HG02571 (cell line): ENCODE measurements at regions not wholly inside any gene's neighbourhood (a gene's known extent, or its start where the extent isn't known, plus 50 kb on each side); places are given as distances from the start of the nearest gene placed in this dataset.
"Not testable (repeated sequence)": the region's sequence is repeated elsewhere in the genome, so short reads cannot be mapped to it uniquely, and the experiment has no call there.

Experiments
- ATAC-seq: cut with Tn5 transposase; IDR thresholded peaks from one replicate; pipeline ENCODE4 v1.9.1; 2021; ENCODE audit warnings: mild to moderate bottlenecking, moderate library complexity; ENCODE audit not compliant: unreplicated experiment

DNA sequence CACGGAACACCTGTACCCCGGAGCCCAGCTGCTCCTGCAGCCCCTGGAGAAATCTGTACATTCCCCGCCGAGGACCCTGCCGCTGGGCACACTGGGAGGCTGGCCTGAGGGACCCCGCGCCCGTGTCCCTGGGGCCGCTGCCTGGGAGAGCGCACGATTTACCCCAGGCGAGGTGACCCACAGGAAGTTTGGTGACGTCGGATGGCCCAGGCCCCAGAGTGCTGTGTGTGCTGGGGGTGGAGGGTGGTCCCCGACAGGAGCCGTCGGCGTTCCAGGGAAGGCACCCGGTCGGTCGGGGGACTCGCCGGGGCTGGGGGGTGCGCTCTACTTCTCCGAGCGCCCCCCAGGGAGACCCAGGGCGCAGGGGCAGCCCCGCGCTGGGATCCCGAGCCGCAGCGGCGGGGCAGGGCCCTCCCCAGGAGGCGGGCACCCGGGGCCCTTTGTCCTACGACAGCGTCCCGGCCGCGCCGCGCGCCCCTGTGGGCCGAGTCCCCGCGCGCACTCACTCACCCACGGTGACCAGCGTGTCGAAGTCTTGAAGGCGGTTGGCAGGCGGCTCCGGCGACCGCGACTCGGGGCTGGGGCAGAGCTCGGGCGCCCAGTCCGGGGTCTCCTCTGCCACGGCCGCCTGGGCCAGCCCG lies 167.9 kb upstream of the PRKX start:
- ATAC-seq = peak; percentile 48

DNA sequence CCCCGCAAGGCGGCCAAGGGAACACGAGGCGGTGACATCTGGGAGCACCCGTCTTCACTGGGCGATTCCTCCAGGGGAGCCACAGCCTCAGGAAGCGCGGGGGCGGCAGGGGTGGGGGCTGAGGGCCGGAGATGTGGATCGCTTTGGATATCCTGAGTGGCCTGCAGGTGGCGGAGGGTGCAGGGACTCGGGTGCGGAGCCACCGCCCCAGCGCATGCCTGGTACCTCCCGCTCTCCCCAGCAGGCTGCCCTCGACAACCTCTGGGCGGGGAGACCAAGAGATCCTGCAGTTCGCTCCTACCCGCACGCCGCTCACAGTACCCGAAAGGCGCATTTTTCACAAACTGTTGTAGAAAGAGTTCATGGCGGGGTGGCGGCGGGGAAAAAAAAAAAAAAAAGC lies 162.9 kb upstream of the PRKX start:
- ATAC-seq = not testable (repeated sequence)

DNA sequence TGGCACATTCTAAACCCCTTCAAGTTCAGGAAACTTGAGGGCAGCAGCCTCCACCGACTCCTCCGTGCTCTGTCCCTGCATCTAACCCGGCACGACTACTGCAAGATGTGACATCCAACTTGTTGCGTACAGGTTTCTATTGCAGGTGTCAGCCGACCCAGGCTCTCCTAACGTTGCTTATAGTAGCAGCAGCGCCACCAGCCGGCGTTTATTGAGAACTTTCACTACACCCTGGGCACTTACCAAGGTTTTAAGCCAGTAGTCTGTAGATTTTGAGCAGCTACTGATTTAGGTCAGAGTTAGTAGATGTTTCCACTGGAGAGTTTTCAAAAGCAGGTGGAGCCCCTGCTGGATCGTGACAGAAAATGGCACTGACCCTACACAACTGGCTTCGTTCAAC lies 162.2 kb upstream of the PRKX start:
- ATAC-seq = not testable (repeated sequence)

- not testable (repeated sequence) for ATAC-seq
These were observed 158.9 kb upstream of the PRKX start for GRCh38 chrX:3872226-3872879.

GRCh38 chrX:3867067-3867831 lies 153.8 kb upstream of the PRKX start:
- not testable (repeated sequence) for ATAC-seq

DNA sequence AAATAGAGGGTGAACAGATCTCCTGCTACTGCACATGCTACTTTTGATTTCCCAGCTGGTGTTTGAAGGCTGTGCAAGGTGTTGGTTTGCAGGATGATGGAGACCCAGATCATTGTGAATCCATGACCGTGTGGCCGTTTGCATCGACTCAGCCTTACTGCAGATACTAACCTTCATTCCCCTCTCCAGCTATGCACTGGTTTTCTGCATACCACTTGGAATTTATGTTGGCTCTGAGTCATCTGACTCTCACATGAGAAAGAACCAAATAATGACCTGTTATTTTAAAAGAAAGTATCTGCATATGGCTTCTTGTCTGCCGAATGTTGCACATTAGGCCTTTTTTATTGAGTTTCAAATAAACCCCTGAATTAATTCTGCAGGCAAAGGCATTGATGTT lies 144.9 kb upstream of the PRKX start:
- not testable (repeated sequence) for ATAC-seq

- peak; percentile 93 for ATAC-seq
These were observed 130.2 kb upstream of the PRKX start for GRCh38 chrX:3843522-3844145.

DNA sequence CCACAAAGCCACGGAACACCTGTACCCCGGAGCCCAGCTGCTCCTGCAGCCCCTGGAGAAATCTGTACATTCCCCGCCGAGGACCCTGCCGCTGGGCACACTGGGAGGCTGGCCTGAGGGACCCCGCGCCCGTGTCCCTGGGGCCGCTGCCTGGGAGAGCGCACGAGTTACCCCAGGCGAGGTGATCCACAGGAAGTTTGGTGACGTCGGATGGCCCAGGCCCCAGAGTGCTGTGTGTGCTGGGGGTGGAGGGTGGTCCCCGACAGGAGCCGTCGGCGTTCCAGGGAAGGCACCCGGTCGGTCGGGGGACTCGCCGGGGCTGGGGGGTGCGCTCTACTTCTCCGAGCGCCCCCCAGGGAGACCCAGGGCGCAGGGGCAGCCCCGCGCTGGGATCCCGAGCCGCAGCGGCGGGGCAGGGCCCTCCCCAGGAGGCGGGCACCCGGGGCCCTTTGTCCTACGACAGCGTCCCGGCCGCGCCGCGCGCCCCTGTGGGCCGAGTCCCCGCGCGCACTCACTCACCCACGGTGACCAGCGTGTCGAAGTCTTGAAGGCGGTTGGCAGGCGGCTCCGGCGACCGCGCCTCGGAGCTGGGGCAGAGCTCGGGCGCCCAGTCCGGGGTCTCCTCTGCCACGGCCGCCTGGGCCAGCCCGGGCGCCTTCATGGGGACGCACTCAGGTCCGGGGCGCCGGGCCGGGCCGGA lies 129.5 kb upstream of the PRKX start:
- peak; percentile 53 for ATAC-seq

DNA sequence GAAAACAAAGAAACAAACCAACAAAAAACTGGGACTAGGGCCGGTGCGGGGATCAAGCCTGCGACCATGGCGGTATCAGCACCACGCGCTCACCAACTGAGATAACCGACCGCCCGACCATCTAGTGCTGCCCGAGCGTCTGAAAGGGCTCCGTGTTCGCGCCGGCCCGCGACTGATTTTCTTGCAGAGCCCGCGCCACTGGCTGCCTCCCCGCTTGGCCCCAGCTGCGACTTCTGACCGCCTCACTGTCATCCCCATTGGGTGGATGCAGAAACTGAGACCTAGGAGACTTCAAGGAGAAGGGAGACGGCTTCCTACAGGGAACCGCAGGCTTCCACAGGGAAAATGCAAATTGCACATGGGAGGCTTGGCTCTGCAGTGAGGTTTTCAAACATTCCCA lies 125.3 kb upstream of the PRKX start:
- not testable (repeated sequence) for ATAC-seq

GRCh38 chrX:3837958-3838643 lies 124.7 kb upstream of the PRKX start:
- not testable (repeated sequence) for ATAC-seq

DNA sequence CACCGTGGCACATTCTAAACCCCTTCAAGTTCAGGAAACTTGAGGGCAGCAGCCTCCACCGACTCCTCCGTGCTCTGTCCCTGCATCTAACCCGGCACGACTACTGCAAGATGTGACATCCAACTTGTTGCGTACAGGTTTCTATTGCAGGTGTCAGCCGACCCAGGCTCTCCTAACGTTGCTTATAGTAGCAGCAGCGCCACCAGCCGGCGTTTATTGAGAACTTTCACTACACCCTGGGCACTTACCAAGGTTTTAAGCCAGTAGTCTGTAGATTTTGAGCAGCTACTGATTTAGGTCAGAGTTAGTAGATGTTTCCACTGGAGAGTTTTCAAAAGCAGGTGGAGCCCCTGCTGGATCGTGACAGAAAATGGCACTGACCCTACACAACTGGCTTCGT lies 123.8 kb upstream of the PRKX start:
- ATAC-seq = not testable (repeated sequence)

DNA sequence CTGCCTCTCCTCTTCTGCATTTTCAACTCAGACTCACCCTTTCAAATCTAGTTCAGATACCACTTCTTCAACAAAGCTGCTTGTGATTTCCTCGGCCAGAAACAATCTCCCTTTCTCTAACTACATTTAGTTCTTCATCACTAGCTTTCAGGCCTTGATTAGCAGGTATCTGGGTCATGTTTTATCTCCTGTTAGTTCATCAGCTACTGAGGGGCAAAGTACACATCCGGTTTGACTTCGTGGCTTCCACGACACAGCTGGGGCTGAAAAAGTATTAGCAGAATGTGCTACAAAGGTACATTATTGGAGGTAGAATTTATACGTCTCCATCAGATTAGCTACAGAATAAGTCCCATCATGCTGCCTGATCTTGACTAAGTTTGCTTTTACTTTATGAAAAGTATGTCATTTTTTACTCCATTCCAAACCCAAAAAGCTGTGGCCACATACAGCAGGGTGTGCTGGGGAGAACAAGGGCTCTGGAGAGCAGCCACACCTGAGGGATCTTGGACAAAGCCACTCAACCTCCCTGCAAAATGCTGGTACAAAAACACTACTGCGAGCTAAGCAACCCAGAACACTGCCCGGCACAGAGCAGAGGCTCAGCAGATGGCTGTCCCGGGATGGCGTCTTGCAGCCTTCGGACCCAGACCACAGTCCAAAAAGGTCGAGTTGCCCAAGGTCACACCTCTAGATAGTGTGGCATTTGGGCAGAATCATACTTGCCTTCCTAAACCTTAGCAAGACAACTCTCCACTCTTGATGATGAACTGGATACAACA lies 120.5 kb upstream of the PRKX start:
- not testable (repeated sequence) for ATAC-seq

- ATAC-seq = not testable (repeated sequence)
These were observed 116.6 kb upstream of the PRKX start for GRCh38 chrX:3830020-3830419.

GRCh38 chrX:3829041-3829531 lies 115.6 kb upstream of the PRKX start:
- ATAC-seq = not testable (repeated sequence)

- not testable (repeated sequence) for ATAC-seq
These were observed 115.1 kb upstream of the PRKX start for GRCh38 chrX:3828378-3829040.

GRCh38 chrX:3824008-3824407 lies 110.6 kb upstream of the PRKX start:
- ATAC-seq = not testable (repeated sequence)

DNA sequence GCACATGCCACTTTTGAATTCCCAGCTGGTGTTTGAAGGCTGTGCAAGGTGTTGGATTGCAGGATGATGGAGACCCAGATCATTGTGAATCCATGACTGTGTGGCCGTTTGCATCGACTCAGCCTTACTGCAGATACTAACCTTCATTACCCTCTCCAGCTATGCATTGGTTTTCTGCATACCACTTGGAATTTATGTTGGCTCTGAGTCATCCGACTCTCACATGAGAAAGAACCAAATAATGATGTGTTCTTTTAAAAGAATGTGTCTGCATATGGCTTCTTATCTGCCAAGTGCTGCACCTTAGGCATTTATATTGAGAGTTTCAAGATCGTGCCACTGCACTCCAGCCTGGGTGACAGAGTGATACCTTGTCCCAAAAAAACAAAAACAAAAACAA lies 106.7 kb upstream of the PRKX start:
- no peak for ATAC-seq

DNA sequence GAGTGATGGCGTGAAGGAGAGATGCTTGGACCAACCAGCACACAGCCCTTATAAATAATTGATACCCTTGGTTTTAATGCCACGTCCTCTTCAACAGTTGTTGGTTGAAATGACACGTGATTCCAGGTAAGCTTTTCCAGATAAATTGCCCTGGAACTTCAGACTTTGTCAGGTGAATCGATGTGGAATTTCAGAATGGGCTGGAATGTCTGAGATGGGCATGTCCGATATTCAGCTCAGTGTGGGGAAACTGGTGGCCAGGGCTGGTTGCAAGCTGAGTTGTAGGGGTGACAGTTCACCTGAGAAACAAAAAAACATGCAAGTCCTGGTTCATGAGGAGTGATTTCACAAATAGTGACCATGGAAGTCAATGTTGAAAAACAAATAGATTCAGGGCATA lies 104.0 kb upstream of the PRKX start:
- not testable (repeated sequence) for ATAC-seq
